Keratinocyte (primary cell): ENCODE measurements at regions not wholly inside any gene's neighbourhood (a gene's known extent, or its start where the extent isn't known, plus 50 kb on each side); places are given as distances from the start of the nearest gene placed in this dataset.

Source experiments
- DNase-seq: peaks from one replicate; pipeline ENCODE4 v3.0.0-alpha.2; 2011; ENCODE audit warnings: low read depth, missing footprints, low spot score
- FAIRE-seq: peaks from 2 replicates; lab custom pipeline; 2011; peaks lifted over from hg19 to GRCh38; lab: Jason Lieb, UNC
- H2AFZ ChIP-seq: 2 replicates; pipeline ENCODE4 v1.6.0; 2012; ENCODE audit warnings: low read length, control low read depth, inconsistent platforms; ENCODE audit not compliant: control insufficient read depth
- H3K27ac ChIP-seq: 2 replicates; pipeline ENCODE4 v1.5.1; 2011; ENCODE audit warnings: low read length; ENCODE audit not compliant: control insufficient read depth, insufficient read depth
- H3K27me3 ChIP-seq: 3 replicates; pipeline ENCODE4 v1.6.0; 2011; ENCODE audit warnings: low read length; ENCODE audit not compliant: control insufficient read depth, insufficient read depth; ENCODE audit errors: extremely low read depth
- H3K36me3 ChIP-seq, 2 experiments: 2 replicates in 1 of 2; 3 replicates in 1 of 2; pipeline ENCODE4 v1.5.1; 2011; ENCODE audit warnings: low read length in 2 of 2, mild to moderate bottlenecking in 1 of 2; ENCODE audit not compliant: control insufficient read depth in 2 of 2, insufficient read depth in 2 of 2; ENCODE audit errors: extremely low read depth in 1 of 2
- H3K4me1 ChIP-seq: 3 replicates; pipeline ENCODE4 v1.5.1; 2011; ENCODE audit warnings: low read length; ENCODE audit not compliant: control insufficient read depth, insufficient read depth; ENCODE audit errors: extremely low read depth
- H3K4me2 ChIP-seq: 3 replicates; pipeline ENCODE4 v1.6.0; 2011; ENCODE audit warnings: low read depth, low read length; ENCODE audit not compliant: control insufficient read depth, insufficient read depth; ENCODE audit errors: extremely low read depth
- H3K4me3 ChIP-seq, 3 experiments: fragments of 200-600 bp in 1 of 3; sonication (generic) in 1 of 3; 2 replicates in 2 of 3; 3 replicates in 1 of 3; pipeline ENCODE4 v1.5.1; 2011 to 2016; ENCODE audit warnings: low read length in 3 of 3, mild to moderate bottlenecking in 3 of 3, control low read depth in 2 of 3, inconsistent platforms in 1 of 3, low read depth in 1 of 3, mixed read lengths in 1 of 3, mixed run types in 1 of 3, moderate library complexity in 1 of 3; ENCODE audit not compliant: control insufficient read depth in 2 of 3, insufficient read depth in 2 of 3; ENCODE audit errors: extremely low read depth in 1 of 3
- H3K79me2 ChIP-seq: 2 replicates; pipeline ENCODE4 v1.6.0; 2012; ENCODE audit warnings: low read length; ENCODE audit not compliant: control insufficient read depth, insufficient read depth
- H3K9ac ChIP-seq: 3 replicates; pipeline ENCODE4 v1.6.0; 2011; ENCODE audit warnings: low read length; ENCODE audit not compliant: control insufficient read depth, insufficient read depth; ENCODE audit errors: extremely low read depth
- H3K9me1 ChIP-seq: 3 replicates; pipeline ENCODE4 v1.6.0; 2011; ENCODE audit warnings: low read length; ENCODE audit not compliant: control insufficient read depth, insufficient read depth; ENCODE audit errors: extremely low read depth
- H3K9me3 ChIP-seq: 2 replicates; pipeline ENCODE4 v1.5.1; 2012; ENCODE audit warnings: low read depth, low read length; ENCODE audit not compliant: control insufficient read depth
- H4K20me1 ChIP-seq: 3 replicates; pipeline ENCODE4 v1.6.0; 2011; ENCODE audit warnings: low read length; ENCODE audit not compliant: control insufficient read depth, insufficient read depth; ENCODE audit errors: extremely low read depth
- CTCF ChIP-seq, 3 experiments: IDR thresholded peaks in 1 of 3; conservative IDR thresholded peaks in 1 of 3; optimal IDR thresholded peaks in 1 of 3; 2 replicates in 2 of 3; 3 replicates in 1 of 3; pipeline versions ENCODE3 to v1.5.1; 2011; ENCODE audit warnings: low read length in 3 of 3, mild to moderate bottlenecking in 3 of 3, moderate library complexity in 2 of 3, control low read depth in 1 of 3, inconsistent platforms in 1 of 3; ENCODE audit not compliant: insufficient read depth in 2 of 3; ENCODE audit errors: extremely low read depth in 1 of 3
- EZH2 ChIP-seq: IDR thresholded peaks from one replicate; pipeline ENCODE4 v1.6.1; 2012; ENCODE audit warnings: inconsistent platforms, mild to moderate bottlenecking, low read length, moderate library complexity
- dilution Hi-C: fragments of 300-500 bp; cut with MboI; formaldehyde crosslinking; loops from one replicate; pipeline ENCODE4 v1.7.0; 2020; ENCODE audit warnings: low sequenced_read_pairs; ENCODE audit not compliant: extremely low pct_ligation_motif_present

- Histone ChIP-seq H3K4me2 (no peak overlapping the region), H3K27me3 (no peaks in the 10 kb centered on the region), H3K9me3 (no peaks in the 10 kb centered on the region), H3K4me3 (no peak overlapping the region), H3K79me2 (no peaks in the 10 kb centered on the region), H2AFZ (no peak overlapping the region), H3K4me1 (no peaks in the 10 kb centered on the region), H3K9ac (no peak overlapping the region), H3K36me3 (no peaks in the 10 kb centered on the region), H4K20me1 (no peaks in the 10 kb centered on the region), H3K27ac (no peak overlapping the region), H3K9me1 (no peaks in the 10 kb centered on the region)
- DNase-seq: no peak
- TF ChIP-seq EZH2 (no peak), CTCF (optimal IDR thresholded peaks at IDR 0.05 in 1 of 3, IDR thresholded peaks at IDR 0.05 in 1 of 3, conservative IDR thresholded peaks at IDR 0.05 in 1 of 3; ENCODE audit: extremely low read depth in 1 of 3, insufficient read depth in 2 of 3, low read length in 3 of 3) (no peak)
- FAIRE-seq: no peak
- dilution Hi-C loops: no loop called here
These were observed 160.0 kb downstream of the MINAR1 start for GRCh38 chr15:79592126-79592525.

- Histone ChIP-seq H2AFZ (no peak overlapping the region), H3K9me1 (no peaks in the 10 kb centered on the region), H3K4me3 (no peak overlapping the region), H4K20me1 (no peaks in the 10 kb centered on the region), H3K9ac (no peak overlapping the region), H3K4me1 (no peaks in the 10 kb centered on the region), H3K79me2 (no peaks in the 10 kb centered on the region), H3K27me3 (no peaks in the 10 kb centered on the region), H3K27ac (no peak overlapping the region), H3K9me3 (no peaks in the 10 kb centered on the region), H3K36me3 (no peaks in the 10 kb centered on the region), H3K4me2 (no peak overlapping the region)
- DNase-seq (no peak), FAIRE-seq (no peak)
- dilution Hi-C loops: no loop called here
- TF ChIP-seq EZH2 (no peak), CTCF (optimal IDR thresholded peaks at IDR 0.05 in 1 of 3, IDR thresholded peaks at IDR 0.05 in 1 of 3, conservative IDR thresholded peaks at IDR 0.05 in 1 of 3; ENCODE audit: extremely low read depth in 1 of 3, insufficient read depth in 2 of 3, low read length in 3 of 3) (peak; percentile 6 to 37 (median 15))
These were observed 161.2 kb downstream of the MINAR1 start for GRCh38 chr15:79593119-79593869.
